ENCODE measurements at regions not wholly inside any gene's neighbourhood (a gene's known extent, or its start where the extent isn't known, plus 50 kb on each side); places are given as distances from the start of the nearest gene placed in this dataset.

- TF ChIP-seq POLR2A (IDR thresholded peaks at IDR 0.05): no peak
- TF ChIP-seq, protein P1, sequence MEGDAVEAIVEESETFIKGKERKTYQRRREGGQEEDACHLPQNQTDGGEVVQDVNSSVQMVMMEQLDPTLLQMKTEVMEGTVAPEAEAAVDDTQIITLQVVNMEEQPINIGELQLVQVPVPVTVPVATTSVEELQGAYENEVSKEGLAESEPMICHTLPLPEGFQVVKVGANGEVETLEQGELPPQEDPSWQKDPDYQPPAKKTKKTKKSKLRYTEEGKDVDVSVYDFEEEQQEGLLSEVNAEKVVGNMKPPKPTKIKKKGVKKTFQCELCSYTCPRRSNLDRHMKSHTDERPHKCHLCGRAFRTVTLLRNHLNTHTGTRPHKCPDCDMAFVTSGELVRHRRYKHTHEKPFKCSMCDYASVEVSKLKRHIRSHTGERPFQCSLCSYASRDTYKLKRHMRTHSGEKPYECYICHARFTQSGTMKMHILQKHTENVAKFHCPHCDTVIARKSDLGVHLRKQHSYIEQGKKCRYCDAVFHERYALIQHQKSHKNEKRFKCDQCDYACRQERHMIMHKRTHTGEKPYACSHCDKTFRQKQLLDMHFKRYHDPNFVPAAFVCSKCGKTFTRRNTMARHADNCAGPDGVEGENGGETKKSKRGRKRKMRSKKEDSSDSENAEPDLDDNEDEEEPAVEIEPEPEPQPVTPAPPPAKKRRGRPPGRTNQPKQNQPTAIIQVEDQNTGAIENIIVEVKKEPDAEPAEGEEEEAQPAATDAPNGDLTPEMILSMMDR (IDR thresholded peaks at IDR 0.05): no peak
- TF ChIP-seq POLR2AphosphoS5 (IDR thresholded peaks at IDR 0.05): no peak
Measured at GRCh38 chr1:56028911-56029310, 550.5 kb downstream of the PLPP3 start.

All from prostate gland (tissue), 2 donors.